Stomach (tissue), 4 donors: ENCODE measurements at regions not wholly inside any gene's neighbourhood (a gene's known extent, or its start where the extent isn't known, plus 50 kb on each side); places are given as distances from the start of the nearest gene placed in this dataset.

Experiments
- CTCF ChIP-seq, 7 experiments: fragments of 450-650 bp in 4 of 7; fragments of 200-600 bp in 3 of 7; sonication (generic) in 3 of 7; IDR thresholded peaks; one replicate each; pipeline ENCODE4 v1.5.1; 2016 to 2019; ENCODE audit warnings: antibody characterized with exemption in 7 of 7, control low read depth in 2 of 7, mild to moderate bottlenecking in 1 of 7
- EP300 ChIP-seq: sonication (generic); formaldehyde crosslinking; IDR thresholded peaks from one replicate; pipeline ENCODE4 v1.6.1; 2017; ENCODE audit warnings: antibody characterized with exemption
- POLR2A ChIP-seq, 4 donors: fragments of 450-650 bp; IDR thresholded peaks; one replicate each; pipeline ENCODE4 v1.6.1; 2016; ENCODE audit warnings: antibody characterized with exemption in 4 of 4, control low read depth in 2 of 4, mild to moderate bottlenecking in 1 of 4, moderate library complexity in 1 of 4
- POLR2AphosphoS5 ChIP-seq, 3 donors: sonication (generic); formaldehyde crosslinking; IDR thresholded peaks; one replicate each; pipeline ENCODE4 v1.6.1; 2016; ENCODE audit warnings: antibody characterized with exemption in 3 of 3

GRCh38 chr19:27905074-27905473 lies 1307.9 kb downstream of the UQCRFS1 start:
- TF ChIP-seq POLR2AphosphoS5 (IDR thresholded peaks at IDR 0.05) (no peak), POLR2A (IDR thresholded peaks at IDR 0.05) (no peak), CTCF (IDR thresholded peaks at IDR 0.05) (no peak), EP300 (no peak)
